ENCODE measurements at regions not wholly inside any gene's neighbourhood (a gene's known extent, or its start where the extent isn't known, plus 50 kb on each side); places are given as distances from the start of the nearest gene placed in this dataset.
"Not testable (repeated sequence)": the region's sequence is repeated elsewhere in the genome, so short reads cannot be mapped to it uniquely, and the experiment has no call there.

GRCh38 chr9:65422966-65423690 lies 138.1 kb upstream of the FOXD4L5 start:
- TF ChIP-seq CTCF (IDR thresholded peaks at IDR 0.05 in 4 of 5, conservative IDR thresholded peaks at IDR 0.05 in 1 of 5); POLR2A (IDR thresholded peaks at IDR 0.05): not testable (repeated sequence)

Data from gastrocnemius medialis (tissue), 4 donors.